HG02973 (cell line): ENCODE measurements at regions not wholly inside any gene's neighbourhood (a gene's known extent, or its start where the extent isn't known, plus 50 kb on each side); places are given as distances from the start of the nearest gene placed in this dataset.

Source experiments
- ATAC-seq: cut with Tn5 transposase; IDR thresholded peaks from one replicate; pipeline ENCODE4 v1.9.1; 2021; ENCODE audit warnings: moderate library complexity; ENCODE audit not compliant: unreplicated experiment

GRCh38 chr6:150651808-150652470, 52.3 kb downstream of the PLEKHG1 start:
- ATAC-seq = no peak

- no peak for ATAC-seq
These were observed 53.3 kb downstream of the PLEKHG1 start for GRCh38 chr6:150652848-150653613.

GRCh38 chr6:150654608-150655007, 54.9 kb downstream of the PLEKHG1 start:
- no peak for ATAC-seq

GRCh38 chr6:150656156-150656555, 56.5 kb downstream of the PLEKHG1 start:
- ATAC-seq = no peak

- ATAC-seq = no peak
These were observed 58.7 kb downstream of the PLEKHG1 start for GRCh38 chr6:150658421-150658820.

- no peak for ATAC-seq
These were observed 59.5 kb downstream of the PLEKHG1 start for GRCh38 chr6:150659046-150659763.

- ATAC-seq = no peak
These were observed 61.7 kb downstream of the PLEKHG1 start for GRCh38 chr6:150661216-150662007.

- no peak for ATAC-seq
These were observed 63.1 kb downstream of the PLEKHG1 start for GRCh38 chr6:150662814-150663213.

GRCh38 chr6:150664091-150664490, 64.4 kb downstream of the PLEKHG1 start:
- ATAC-seq = no peak

- ATAC-seq = no peak
These were observed 66.4 kb downstream of the PLEKHG1 start for GRCh38 chr6:150666071-150666470.

- no peak for ATAC-seq
These were observed 67.7 kb downstream of the PLEKHG1 start for GRCh38 chr6:150667359-150667758.

- peak; percentile 60 for ATAC-seq
These were observed 68.5 kb downstream of the PLEKHG1 start for GRCh38 chr6:150667977-150668716.

- no peak for ATAC-seq
These were observed 69.2 kb downstream of the PLEKHG1 start for GRCh38 chr6:150668900-150669302.

GRCh38 chr6:150670311-150670710, 70.6 kb downstream of the PLEKHG1 start:
- no peak for ATAC-seq

- ATAC-seq = no peak
These were observed 73.1 kb downstream of the PLEKHG1 start for GRCh38 chr6:150672800-150673199.

GRCh38 chr6:150673720-150674346, 74.1 kb downstream of the PLEKHG1 start:
- no peak for ATAC-seq

GRCh38 chr6:150676344-150676743, 76.7 kb downstream of the PLEKHG1 start:
- ATAC-seq = no peak

- no peak for ATAC-seq
These were observed 77.1 kb downstream of the PLEKHG1 start for GRCh38 chr6:150676772-150677171.

GRCh38 chr6:150680510-150680909, 80.8 kb downstream of the PLEKHG1 start:
- no peak for ATAC-seq
